ENCODE measurements at regions not wholly inside any gene's neighbourhood (a gene's known extent, or its start where the extent isn't known, plus 50 kb on each side); places are given as distances from the start of the nearest gene placed in this dataset.
"Not testable (repeated sequence)": the region's sequence is repeated elsewhere in the genome, so short reads cannot be mapped to it uniquely, and the experiment has no call there.

DNA sequence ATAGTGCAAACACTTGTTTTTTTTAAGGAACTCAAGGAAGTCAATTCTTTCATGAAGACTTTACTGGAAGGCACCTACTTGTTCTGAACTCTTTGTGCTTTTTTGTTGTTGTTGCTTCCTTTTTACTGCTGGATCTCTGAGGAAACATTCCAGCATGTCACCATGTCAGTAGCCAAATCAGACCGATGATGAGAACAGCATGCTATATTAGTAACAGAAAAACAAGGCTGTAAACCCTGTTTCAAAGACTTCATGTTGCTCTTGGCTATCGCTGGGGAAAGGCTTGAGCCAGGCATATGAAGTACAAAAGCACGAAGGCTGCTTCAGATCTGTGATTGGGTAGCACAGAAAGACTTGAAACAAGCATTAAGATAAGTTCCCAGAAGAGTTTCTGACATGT, 125.6 kb upstream of the SLC5A12 start:
- no peak overlapping the region for H3K27ac ChIP-seq (ENCODE audit: low read depth)
- H3K36me3 ChIP-seq (ENCODE audit: insufficient read depth) = no peaks in the 10 kb centered on the region
- no peaks in the 10 kb centered on the region for H3K4me1 ChIP-seq (ENCODE audit: insufficient read depth)
- DNase-seq (ENCODE audit: extremely low spot score) = no peak
- no peak overlapping the region for H3K4me3 ChIP-seq (ENCODE audit: low read depth, low read length)
- WGBS = 69% methylated on average over 3 of the region's 3 CpGs

GRCh38 chr11:26847977-26848376, 126.1 kb upstream of the SLC5A12 start:
- Histone ChIP-seq H3K27ac (ENCODE audit: low read depth) (no peak overlapping the region), H3K4me3 (ENCODE audit: low read depth, low read length) (no peak overlapping the region), H3K36me3 (ENCODE audit: insufficient read depth) (no peaks in the 10 kb centered on the region), H3K4me1 (ENCODE audit: insufficient read depth) (no peaks in the 10 kb centered on the region)
- DNase-seq (ENCODE audit: extremely low spot score) = no peak
- WGBS = 71% methylated on average over 1 of the region's 1 CpG

DNA sequence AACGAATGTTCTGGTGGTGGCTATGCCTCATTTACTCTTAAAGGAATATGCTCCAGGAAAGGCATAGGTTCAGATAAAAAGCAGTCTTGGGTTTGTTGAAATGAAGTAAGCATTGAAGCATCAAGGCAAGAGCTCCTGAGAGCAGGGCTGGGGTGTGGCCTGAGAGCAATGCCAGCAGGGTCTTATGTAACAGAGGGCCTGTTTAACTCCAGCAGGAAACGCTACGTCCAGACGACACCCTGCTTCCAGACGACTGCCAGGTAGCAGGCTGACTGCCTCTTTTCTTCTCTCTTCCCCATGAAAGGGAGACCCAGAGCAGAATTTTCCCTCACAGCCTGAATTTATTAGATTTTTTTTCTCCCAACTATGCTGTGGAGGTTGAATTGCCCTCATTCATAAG, 127.2 kb upstream of the SLC5A12 start:
- Histone ChIP-seq H3K36me3 (ENCODE audit: insufficient read depth) (no peaks in the 10 kb centered on the region), H3K4me1 (ENCODE audit: insufficient read depth) (no peaks in the 10 kb centered on the region), H3K27ac (ENCODE audit: low read depth) (no peak overlapping the region), H3K4me3 (ENCODE audit: low read depth, low read length) (no peak overlapping the region)
- no peak for DNase-seq (ENCODE audit: extremely low spot score)
- 27% methylated on average over 5 of the region's 5 CpGs for WGBS

DNA sequence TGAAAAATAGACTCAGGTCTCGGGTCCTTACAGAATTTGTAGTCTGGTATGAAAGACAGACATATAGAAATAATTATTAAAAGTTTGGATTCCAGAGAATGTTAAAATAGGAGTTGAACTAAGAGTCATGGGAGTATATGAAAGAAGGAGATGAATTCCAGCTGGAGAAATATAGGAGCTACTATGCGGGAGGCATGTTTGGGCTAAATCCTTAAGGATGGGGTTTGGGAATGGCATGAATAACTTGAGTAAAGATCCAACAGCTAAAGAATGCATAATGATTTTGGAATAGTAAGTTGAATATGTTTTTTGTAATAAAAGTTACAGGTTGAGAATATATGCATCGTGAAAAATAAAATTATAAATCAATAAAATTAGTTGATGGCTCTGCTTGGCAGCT, 129.4 kb upstream of the SLC5A12 start:
- DNase-seq (ENCODE audit: extremely low spot score) = no peak
- H3K27ac ChIP-seq (ENCODE audit: low read depth) = no peak overlapping the region
- WGBS = 93% methylated on average over 3 of the region's 3 CpGs

GRCh38 chr11:26851696-26852095, 129.8 kb upstream of the SLC5A12 start:
- Histone ChIP-seq H3K27ac (ENCODE audit: low read depth) (no peak overlapping the region), H3K4me3 (ENCODE audit: low read depth, low read length) (no peak overlapping the region), H3K36me3 (ENCODE audit: insufficient read depth) (no peaks in the 10 kb centered on the region), H3K4me1 (ENCODE audit: insufficient read depth) (no peaks in the 10 kb centered on the region)
- WGBS = 94% methylated on average over 4 of the region's 4 CpGs
- no peak for DNase-seq (ENCODE audit: extremely low spot score)

More for the DNA sequence above, 129.4 kb upstream of the SLC5A12 start:
- Histone ChIP-seq H3K4me3 (ENCODE audit: low read depth, low read length) (no peak overlapping the region), H3K36me3 (ENCODE audit: insufficient read depth) (no peaks in the 10 kb centered on the region), H3K4me1 (ENCODE audit: insufficient read depth) (no peaks in the 10 kb centered on the region)

DNA sequence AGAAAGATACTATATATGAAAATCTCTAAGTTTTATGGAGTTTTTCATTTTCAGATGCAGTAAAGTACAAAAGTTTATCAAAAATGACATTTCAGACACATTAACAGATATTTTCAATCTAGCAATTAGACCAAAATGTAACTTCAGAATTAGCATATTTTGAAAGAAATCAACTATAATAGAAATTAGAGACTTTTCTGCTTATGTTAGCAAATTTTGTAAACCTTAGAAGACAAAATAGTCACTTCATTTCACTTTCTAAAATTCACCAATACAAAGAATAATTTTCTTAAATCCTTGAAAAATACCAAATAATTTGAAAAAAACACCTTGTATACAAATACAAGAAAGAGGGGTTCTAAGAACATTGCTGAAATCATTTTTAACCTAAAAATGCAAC, 135.8 kb upstream of the FIBIN start:
- H3K36me3 ChIP-seq (ENCODE audit: insufficient read depth) = no peaks in the 10 kb centered on the region
- no peak overlapping the region for H3K27ac ChIP-seq (ENCODE audit: low read depth)

GRCh38 chr11:26859416-26859815, 134.5 kb upstream of the FIBIN start:
- Histone ChIP-seq H3K4me1 (ENCODE audit: insufficient read depth) (no peaks in the 10 kb centered on the region), H3K36me3 (ENCODE audit: insufficient read depth) (no peaks in the 10 kb centered on the region), H3K27ac (ENCODE audit: low read depth) (no peak overlapping the region), H3K4me3 (ENCODE audit: low read depth, low read length) (no peak overlapping the region)
- no peak for DNase-seq (ENCODE audit: extremely low spot score)
- WGBS = 85% methylated on average over 3 of the region's 3 CpGs

More for the DNA sequence above, 135.8 kb upstream of the FIBIN start:
- DNase-seq (ENCODE audit: extremely low spot score) = no peak
- H3K4me3 ChIP-seq (ENCODE audit: low read depth, low read length) = no peak overlapping the region
- no peaks in the 10 kb centered on the region for H3K4me1 ChIP-seq (ENCODE audit: insufficient read depth)

GRCh38 chr11:26860091-26860780, 133.7 kb upstream of the FIBIN start:
- no peak overlapping the region for H3K4me3 ChIP-seq (ENCODE audit: low read depth, low read length)
- H3K4me1 ChIP-seq (ENCODE audit: insufficient read depth) = no peaks in the 10 kb centered on the region
- H3K27ac ChIP-seq (ENCODE audit: low read depth) = no peak overlapping the region
- DNase-seq (ENCODE audit: extremely low spot score) = no peak
- 77% methylated on average over 7 of the region's 7 CpGs for WGBS
- no peaks in the 10 kb centered on the region for H3K36me3 ChIP-seq (ENCODE audit: insufficient read depth)

DNA sequence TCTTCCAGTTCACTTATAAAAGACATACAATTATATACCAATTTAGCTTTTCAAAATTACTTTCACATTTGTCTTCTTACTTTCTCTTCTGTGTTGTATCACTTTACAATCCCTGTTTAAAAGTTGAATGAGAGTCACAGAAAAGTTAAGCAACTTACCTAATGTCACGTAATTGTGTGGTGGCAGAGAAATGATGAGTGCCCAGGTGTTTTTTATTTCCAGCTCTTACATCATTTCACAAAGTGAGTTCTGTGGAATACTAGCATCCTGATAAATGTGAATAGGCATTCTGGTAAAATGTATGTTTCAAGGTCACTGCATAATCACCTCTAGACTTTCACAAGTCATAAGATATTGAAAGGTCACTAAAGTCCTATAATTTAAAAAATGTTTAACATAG, 133.0 kb upstream of the FIBIN start:
- 96% methylated on average over 1 of the region's 1 CpG for WGBS
- Histone ChIP-seq H3K4me3 (ENCODE audit: low read depth, low read length) (no peak overlapping the region), H3K27ac (ENCODE audit: low read depth) (no peak overlapping the region), H3K36me3 (ENCODE audit: insufficient read depth) (no peaks in the 10 kb centered on the region), H3K4me1 (ENCODE audit: insufficient read depth) (no peaks in the 10 kb centered on the region)
- no peak for DNase-seq (ENCODE audit: extremely low spot score)

GRCh38 chr11:26862801-26863200, 131.1 kb upstream of the FIBIN start:
- Histone ChIP-seq H3K27ac (ENCODE audit: low read depth) (no peak overlapping the region), H3K4me3 (ENCODE audit: low read depth, low read length) (no peak overlapping the region), H3K4me1 (ENCODE audit: insufficient read depth) (no peaks in the 10 kb centered on the region), H3K36me3 (ENCODE audit: insufficient read depth) (no peaks in the 10 kb centered on the region)
- DNase-seq (ENCODE audit: extremely low spot score) = no peak

DNA sequence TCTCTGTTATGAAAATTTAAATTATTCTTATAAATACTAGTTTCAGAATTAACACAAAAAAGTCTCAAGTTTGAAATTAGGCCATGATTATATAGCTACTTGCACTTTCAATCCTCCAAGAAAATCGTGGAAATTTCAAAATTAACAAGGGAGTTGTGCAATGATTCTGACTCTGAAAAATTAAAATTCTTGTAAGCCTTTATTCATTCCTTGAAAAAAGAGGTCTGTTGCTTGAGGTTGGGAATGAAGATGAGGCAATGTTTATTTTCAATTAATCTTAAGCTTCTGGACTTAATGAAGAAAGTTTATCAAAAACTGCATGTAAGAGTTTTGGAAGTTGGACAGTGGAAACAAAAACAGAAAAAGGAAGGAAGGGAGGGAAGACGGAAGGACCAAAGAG, 128.2 kb upstream of the FIBIN start:
- H3K4me1 ChIP-seq (ENCODE audit: insufficient read depth) = no peaks in the 10 kb centered on the region
- no peak for DNase-seq (ENCODE audit: extremely low spot score)
- no peak overlapping the region for H3K4me3 ChIP-seq (ENCODE audit: low read depth, low read length)
- no peaks in the 10 kb centered on the region for H3K36me3 ChIP-seq (ENCODE audit: insufficient read depth)
- 85% methylated on average over 2 of the region's 2 CpGs for WGBS
- H3K27ac ChIP-seq (ENCODE audit: low read depth) = no peak overlapping the region

- Histone ChIP-seq H3K4me1 (ENCODE audit: insufficient read depth) (no peaks in the 10 kb centered on the region), H3K36me3 (ENCODE audit: insufficient read depth) (no peaks in the 10 kb centered on the region), H3K27ac (ENCODE audit: low read depth) (no peak overlapping the region), H3K4me3 (ENCODE audit: low read depth, low read length) (no peak overlapping the region)
- DNase-seq (ENCODE audit: extremely low spot score) = no peak
These were observed 126.6 kb upstream of the FIBIN start for GRCh38 chr11:26867286-26867685.

GRCh38 chr11:26878959-26879581, 114.8 kb upstream of the FIBIN start:
- Histone ChIP-seq H3K4me3 (ENCODE audit: low read depth, low read length) (no peak overlapping the region), H3K36me3 (ENCODE audit: insufficient read depth) (no peaks in the 10 kb centered on the region), H3K27ac (ENCODE audit: low read depth) (no peak overlapping the region), H3K4me1 (ENCODE audit: insufficient read depth) (no peaks in the 10 kb centered on the region)
- no peak for DNase-seq (ENCODE audit: extremely low spot score)
- 79% methylated on average over 4 of the region's 4 CpGs for WGBS

GRCh38 chr11:26882363-26882880, 111.5 kb upstream of the FIBIN start:
- H3K36me3 ChIP-seq (ENCODE audit: insufficient read depth); DNase-seq (ENCODE audit: extremely low spot score); H3K4me1 ChIP-seq (ENCODE audit: insufficient read depth); H3K4me3 ChIP-seq (ENCODE audit: low read depth, low read length); H3K27ac ChIP-seq (ENCODE audit: low read depth): not testable (repeated sequence)
- 90% methylated on average over 4 of the region's 4 CpGs for WGBS
